CD4-positive, alpha-beta memory T cell (primary cell): ENCODE measurements at regions not wholly inside any gene's neighbourhood (a gene's known extent, or its start where the extent isn't known, plus 50 kb on each side); places are given as distances from the start of the nearest gene placed in this dataset.

ENCODE experiments used
- CTCF ChIA-PET: fragments of 350-600 bp; sonication (Branson Sonifier 250); formaldehyde crosslinking; loops from one replicate; lab custom pipeline; 2021; ENCODE audit warnings: inconsistent platforms; ENCODE audit not compliant: partially characterized antibody; lab: Charles Lee
- POLR2A ChIA-PET: fragments of 350-600 bp; sonication (Branson Sonifier 250); formaldehyde crosslinking; loops from one replicate; lab custom pipeline; 2021; ENCODE audit not compliant: partially characterized antibody; lab: Charles Lee
- DNase-seq, 5 donors: peaks; one replicate each; pipeline versions ENCODE4 v3.0.0 to v3.0.0-alpha.2; 2020 to 2022; ENCODE audit warnings: mixed read lengths in 1 of 5
- H3K27ac ChIP-seq: one replicate; pipeline ENCODE4 v1.7.0; 2013; ENCODE audit warnings: low read depth, low read length
- H3K27me3 ChIP-seq: 2 replicates; pipeline ENCODE4 v1.7.0; 2013; ENCODE audit warnings: mild to moderate bottlenecking, low read length, moderate library complexity; ENCODE audit not compliant: insufficient read depth
- H3K36me3 ChIP-seq: 2 replicates; pipeline ENCODE4 v1.7.0; 2013; ENCODE audit warnings: mild to moderate bottlenecking, low read length, moderate library complexity; ENCODE audit not compliant: insufficient read depth
- H3K4me1 ChIP-seq: 2 replicates; pipeline ENCODE4 v1.7.0; 2013; ENCODE audit warnings: mild to moderate bottlenecking, low read length, moderate library complexity; ENCODE audit not compliant: insufficient read depth
- H3K4me3 ChIP-seq, 2 donors: one replicate each; pipeline ENCODE4 v1.7.0; 2013; ENCODE audit warnings: low read length in 2 of 2, mild to moderate bottlenecking in 1 of 2
- H3K9me3 ChIP-seq, 2 donors: one replicate each; pipeline ENCODE4 v1.7.0; 2013; ENCODE audit warnings: low read length in 2 of 2, control low read depth in 1 of 2; ENCODE audit not compliant: control insufficient read depth in 1 of 2
- H3K27ac Mint-ChIP-seq, 7 donors: one replicate each; pipeline ENCODE4 v1.8.0; 2020 to 2021; ENCODE audit warnings: mixed read lengths in 7 of 7, mild to moderate bottlenecking in 6 of 7, inconsistent platforms in 3 of 7, moderate library complexity in 3 of 7
- H3K27me3 Mint-ChIP-seq, 2 donors: one replicate each; pipeline ENCODE4 v1.8.0; 2020 to 2021; ENCODE audit warnings: mixed read lengths in 2 of 2
- H3K36me3 Mint-ChIP-seq, 2 donors: one replicate each; pipeline ENCODE4 v1.8.0; 2020 to 2021; ENCODE audit warnings: mixed read lengths in 2 of 2, inconsistent platforms in 1 of 2, mild to moderate bottlenecking in 1 of 2
- H3K4me1 Mint-ChIP-seq, 4 donors: one replicate each; pipeline ENCODE4 v1.8.0; 2020 to 2021; ENCODE audit warnings: mixed read lengths in 4 of 4, mild to moderate bottlenecking in 1 of 4
- H3K4me3 Mint-ChIP-seq, 8 donors: one replicate each; pipeline ENCODE4 v1.8.0; 2020 to 2021; ENCODE audit warnings: mixed read lengths in 8 of 8, mild to moderate bottlenecking in 7 of 8, moderate library complexity in 6 of 8, inconsistent platforms in 3 of 8
- H3K9me3 Mint-ChIP-seq, 8 donors: one replicate each; pipeline ENCODE4 v1.8.0; 2020 to 2021; ENCODE audit warnings: mixed read lengths in 8 of 8, mild to moderate bottlenecking in 5 of 8, inconsistent platforms in 3 of 8, moderate library complexity in 1 of 8
- intact Hi-C: fragments of 100-400 bp; cut with micrococcal nuclease; formaldehyde crosslinking; loops from one replicate; pipeline ENCODE4 v1.15.1; 2023

DNA sequence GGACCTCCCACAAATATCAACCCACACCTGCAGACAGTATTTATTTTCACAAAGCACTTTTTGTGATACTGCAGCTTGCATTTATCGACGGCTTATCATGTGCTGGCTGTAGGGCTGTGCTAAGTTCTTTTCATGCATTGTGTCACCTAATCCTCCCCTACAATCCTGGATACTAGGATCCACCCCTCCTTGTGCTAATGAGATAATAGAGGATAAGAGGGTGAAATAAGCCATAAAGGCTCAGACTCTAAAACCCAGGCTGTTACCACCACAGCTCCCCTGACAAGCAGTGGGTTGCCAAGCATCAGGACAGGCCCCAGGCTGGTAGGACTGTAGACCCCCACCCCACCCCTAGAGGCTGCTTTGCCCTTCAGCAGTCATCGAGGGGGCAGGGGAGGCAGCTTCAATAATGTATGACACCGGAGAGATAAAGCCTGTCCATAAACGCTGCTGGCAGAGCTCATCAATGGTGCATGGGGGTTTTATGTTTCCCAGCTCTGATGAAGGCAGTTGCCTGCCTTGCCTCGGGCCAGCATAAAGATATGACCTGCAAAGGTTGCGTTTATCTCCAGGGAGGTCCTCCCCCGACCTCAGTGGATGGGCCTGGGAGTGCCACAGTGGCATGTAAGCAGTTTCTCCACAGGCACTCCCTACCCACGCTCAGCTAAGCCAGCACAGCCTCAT, 73.9 kb upstream of the C16orf82 start:
- DNase-seq: no peak
- no peak overlapping the region for H3K4me3 Mint-ChIP-seq
- POLR2A ChIA-PET: no interaction called here

DNA sequence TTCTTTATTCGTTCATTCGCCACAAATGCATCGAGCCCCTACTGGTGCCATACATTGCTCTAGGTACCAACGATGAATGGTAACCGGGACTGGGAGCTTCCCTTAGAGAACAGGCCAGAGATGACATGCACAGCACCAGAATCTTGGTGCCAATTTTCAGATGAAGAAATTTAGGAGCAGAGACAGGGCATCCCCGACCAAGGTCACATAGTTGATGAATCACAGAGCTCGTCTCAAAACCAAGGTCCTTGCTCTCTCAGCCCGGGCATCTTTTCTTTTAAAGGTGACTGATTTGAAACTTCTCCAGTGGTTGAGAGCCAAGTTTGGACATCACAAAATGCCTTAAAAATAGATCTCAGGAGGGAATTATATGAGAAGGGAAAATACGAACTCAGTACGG, 73.2 kb upstream of the C16orf82 start:
- H3K4me1 ChIP-seq: no peaks in the 10 kb centered on the region
- Mint-ChIP-seq H3K27me3 (peaks cover 12 to 26% of the 10 kb centered on the region in 2 donors), H3K36me3 (no peaks in the 10 kb centered on the region), H3K4me1 (no peaks in the 10 kb centered on the region), H3K9me3 (peaks cover 0 to 10% (median 7%) of the 10 kb centered on the region in 8 donors), H3K4me3 (no peak overlapping the region), H3K27ac (no peak overlapping the region)
- no peak overlapping the region for H3K27ac ChIP-seq
- no peaks in the 10 kb centered on the region for H3K9me3 ChIP-seq
- intact Hi-C loops: no loop called here
- H3K27me3 ChIP-seq: no peaks in the 10 kb centered on the region
- POLR2A ChIA-PET: no interaction called here
- H3K4me3 ChIP-seq: no peak overlapping the region
- H3K36me3 ChIP-seq: no peaks in the 10 kb centered on the region
- CTCF ChIA-PET: no interaction called here
- no peak for DNase-seq

More for the DNA sequence above, 73.9 kb upstream of the C16orf82 start:
- no peaks in the 10 kb centered on the region for H3K4me1 ChIP-seq
- Mint-ChIP-seq H3K36me3 (no peaks in the 10 kb centered on the region), H3K27ac (no peak overlapping the region), H3K4me1 (no peaks in the 10 kb centered on the region), H3K9me3 (peaks cover 0 to 10% (median 7%) of the 10 kb centered on the region in 8 donors), H3K27me3 (peaks cover 11 to 24% of the 10 kb centered on the region in 2 donors)
- no peak overlapping the region for H3K27ac ChIP-seq
- intact Hi-C loops: no loop called here
- CTCF ChIA-PET: no interaction called here
- no peaks in the 10 kb centered on the region for H3K27me3 ChIP-seq
- H3K36me3 ChIP-seq: no peaks in the 10 kb centered on the region
- no peak overlapping the region for H3K4me3 ChIP-seq
- H3K9me3 ChIP-seq: no peaks in the 10 kb centered on the region

- Histone ChIP-seq H3K27ac (no peak overlapping the region), H3K9me3 (no peaks in the 10 kb centered on the region), H3K4me3 (no peak overlapping the region), H3K36me3 (no peaks in the 10 kb centered on the region), H3K4me1 (no peaks in the 10 kb centered on the region), H3K27me3 (no peaks in the 10 kb centered on the region)
- peaks cover 0 to 10% (median 7%) of the 10 kb centered on the region in 8 donors for H3K9me3 Mint-ChIP-seq
- H3K4me1 Mint-ChIP-seq: no peaks in the 10 kb centered on the region
- no peak overlapping the region for H3K4me3 Mint-ChIP-seq
- CTCF ChIA-PET: no interaction called here
- H3K27ac Mint-ChIP-seq: no peak overlapping the region
- intact Hi-C loops: no loop called here
- no peak for DNase-seq
- POLR2A ChIA-PET: no interaction called here
- H3K36me3 Mint-ChIP-seq: no peaks in the 10 kb centered on the region
- peaks cover 17 to 27% of the 10 kb centered on the region in 2 donors for H3K27me3 Mint-ChIP-seq
Observed at GRCh38 chr16:26993963-26994362, 72.8 kb upstream of the C16orf82 start.

GRCh38 chr16:26995522-26995921, 71.2 kb upstream of the C16orf82 start:
- Mint-ChIP-seq H3K36me3 (no peaks in the 10 kb centered on the region), H3K27me3 (peaks cover 18 to 27% of the 10 kb centered on the region in 2 donors), H3K4me3 (no peak overlapping the region), H3K27ac (no peak overlapping the region), H3K4me1 (no peaks in the 10 kb centered on the region), H3K9me3 (peaks cover 0 to 10% (median 7%) of the 10 kb centered on the region in 8 donors)
- Histone ChIP-seq H3K27ac (no peak overlapping the region), H3K4me1 (no peaks in the 10 kb centered on the region), H3K4me3 (no peak overlapping the region), H3K27me3 (no peaks in the 10 kb centered on the region), H3K9me3 (no peaks in the 10 kb centered on the region), H3K36me3 (no peaks in the 10 kb centered on the region)
- POLR2A ChIA-PET: no interaction called here
- CTCF ChIA-PET: no interaction called here
- DNase-seq: no peak
- intact Hi-C loops: no loop called here

DNA sequence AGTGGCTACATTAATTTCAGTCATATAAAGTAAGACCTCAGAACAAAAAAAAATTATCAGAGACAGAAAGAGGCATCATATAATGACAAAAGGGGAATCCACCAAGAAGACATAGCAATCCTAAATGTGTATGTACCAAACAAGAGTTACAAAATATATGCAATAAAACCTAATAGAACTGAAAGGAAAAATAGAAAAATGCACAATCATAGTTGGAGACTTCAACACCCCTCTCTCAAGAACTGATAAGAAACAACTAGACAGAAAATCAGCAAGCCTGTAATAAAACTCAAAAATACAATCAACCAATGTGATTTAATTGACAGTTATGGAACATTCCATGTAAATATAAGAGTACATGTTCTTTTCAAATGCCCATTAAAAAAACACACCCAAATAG, 61.3 kb upstream of the C16orf82 start:
- ChIA-PET CTCF (no interaction called here), POLR2A (no interaction called here)
- H3K4me1 ChIP-seq: no peaks in the 10 kb centered on the region
- H3K9me3 ChIP-seq: no peaks in the 10 kb centered on the region
- Mint-ChIP-seq H3K27ac (no peak overlapping the region), H3K27me3 (peaks cover 19 to 23% of the 10 kb centered on the region in 2 donors), H3K4me3 (no peak overlapping the region), H3K9me3 (peaks cover 0 to 16% (median 7%) of the 10 kb centered on the region in 8 donors), H3K4me1 (no peaks in the 10 kb centered on the region), H3K36me3 (peaks cover 1 to 4% of the 10 kb centered on the region in 2 donors)
- intact Hi-C loops: no loop called here
- H3K27ac ChIP-seq: no peak overlapping the region
- H3K27me3 ChIP-seq: no peaks in the 10 kb centered on the region
- H3K36me3 ChIP-seq: no peaks in the 10 kb centered on the region
- no peak overlapping the region for H3K4me3 ChIP-seq
- DNase-seq: no peak
